Lung (tissue), 11 donors: ENCODE measurements at regions not wholly inside any gene's neighbourhood (a gene's known extent, or its start where the extent isn't known, plus 50 kb on each side); places are given as distances from the start of the nearest gene placed in this dataset.
"Not testable (repeated sequence)": the region's sequence is repeated elsewhere in the genome, so short reads cannot be mapped to it uniquely, and the experiment has no call there.

Source experiments
- ATAC-seq: fragments of 200-7000 bp; cut with Tn5 transposase; one replicate; pipeline ENCODE4 v1.9.1; 2020; ENCODE audit warnings: moderate number of reproducible peaks; ENCODE audit not compliant: insufficient read depth, low FRiP score
- DNase-seq, 3 donors: peaks; one replicate each; pipeline ENCODE4 v3.0.0-alpha.2; 2013 to 2017
- H3K27ac ChIP-seq, 2 donors: one replicate each; pipeline ENCODE4 v1.5.1; 2013; ENCODE audit warnings: mild to moderate bottlenecking in 2 of 2, moderate library complexity in 2 of 2, control low read depth in 1 of 2, inconsistent platforms in 1 of 2, low read depth in 1 of 2, low read length in 1 of 2
- H3K27me3 ChIP-seq, 3 donors: one replicate each; pipeline ENCODE4 v1.5.1; 2013; ENCODE audit warnings: low read length in 2 of 3; ENCODE audit not compliant: control insufficient read depth in 3 of 3, insufficient read depth in 3 of 3
- H3K36me3 ChIP-seq, 4 donors: one replicate each; pipeline ENCODE4 v1.5.1; 2013; ENCODE audit warnings: low read length in 4 of 4, mild to moderate bottlenecking in 1 of 4, moderate library complexity in 1 of 4; ENCODE audit not compliant: control insufficient read depth in 4 of 4, insufficient read depth in 4 of 4
- H3K4me1 ChIP-seq, 5 donors: one replicate each; pipeline ENCODE4 v1.5.1; 2013; ENCODE audit warnings: low read length in 5 of 5, mild to moderate bottlenecking in 2 of 5, moderate library complexity in 1 of 5; ENCODE audit not compliant: control insufficient read depth in 5 of 5, insufficient read depth in 5 of 5
- H3K4me3 ChIP-seq: one replicate; pipeline ENCODE4 v1.5.1; 2013; ENCODE audit warnings: mild to moderate bottlenecking, control low read depth, moderate library complexity
- H3K9ac ChIP-seq, 2 donors: one replicate each; pipeline ENCODE4 v1.5.1; 2013; ENCODE audit warnings: low read length in 2 of 2, control low read depth in 1 of 2; ENCODE audit not compliant: insufficient read depth in 1 of 2
- H3K9me3 ChIP-seq, 4 donors: one replicate each; pipeline ENCODE4 v1.5.1; 2013; ENCODE audit warnings: low read length in 3 of 4, mild to moderate bottlenecking in 1 of 4, moderate library complexity in 1 of 4; ENCODE audit not compliant: control insufficient read depth in 4 of 4, insufficient read depth in 3 of 4
- WGBS, 2 donors: extraction: QIAGEN DNeasy Blood & Tissue Kit; methylation state at CpG; one replicate each; pipeline ENCODE4 v1.1.7; 2013; 5-methylcytosine and 5-hydroxymethylcytosine counted together
- TF ChIP-seq, protein P1 (sequence below): IDR thresholded peaks from 2 replicates; pipeline ENCODE4 v1.5.1; 2012; ENCODE audit warnings: mild to moderate bottlenecking; ENCODE audit errors: control extremely low read depth, extremely low read depth
- donor health status: control.
- donor health status: control.
- donor health status: Bipolar disorder and iron deficiency.
- donor health status: healthy.
- donor health status: DM: yes; HTN: yes; CAD: no.

DNA sequence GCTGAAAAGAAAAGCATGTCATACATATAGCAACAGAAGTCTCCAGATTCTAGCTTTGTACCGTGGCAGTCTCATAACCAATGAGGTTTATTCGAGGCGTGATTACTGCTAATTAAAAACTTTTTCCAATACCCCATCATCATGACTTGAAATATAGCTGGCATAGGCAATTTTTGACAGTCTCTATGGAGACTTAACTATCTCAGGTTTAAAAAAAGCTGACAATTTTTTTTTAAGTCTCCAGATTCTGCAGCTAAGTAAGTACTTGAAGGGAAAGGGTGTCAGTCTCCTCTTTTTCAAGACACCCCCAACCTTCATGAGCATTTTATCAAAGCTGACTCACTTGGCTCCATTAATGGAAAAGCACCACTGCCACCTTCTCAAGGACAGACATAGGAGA, 126.3 kb upstream of the RXFP1 start:
- 87 to 96% methylated on average over 3 of the region's 3 CpGs for WGBS, 2 donors
- no peak for ATAC-seq
- TF ChIP-seq, protein P1, sequence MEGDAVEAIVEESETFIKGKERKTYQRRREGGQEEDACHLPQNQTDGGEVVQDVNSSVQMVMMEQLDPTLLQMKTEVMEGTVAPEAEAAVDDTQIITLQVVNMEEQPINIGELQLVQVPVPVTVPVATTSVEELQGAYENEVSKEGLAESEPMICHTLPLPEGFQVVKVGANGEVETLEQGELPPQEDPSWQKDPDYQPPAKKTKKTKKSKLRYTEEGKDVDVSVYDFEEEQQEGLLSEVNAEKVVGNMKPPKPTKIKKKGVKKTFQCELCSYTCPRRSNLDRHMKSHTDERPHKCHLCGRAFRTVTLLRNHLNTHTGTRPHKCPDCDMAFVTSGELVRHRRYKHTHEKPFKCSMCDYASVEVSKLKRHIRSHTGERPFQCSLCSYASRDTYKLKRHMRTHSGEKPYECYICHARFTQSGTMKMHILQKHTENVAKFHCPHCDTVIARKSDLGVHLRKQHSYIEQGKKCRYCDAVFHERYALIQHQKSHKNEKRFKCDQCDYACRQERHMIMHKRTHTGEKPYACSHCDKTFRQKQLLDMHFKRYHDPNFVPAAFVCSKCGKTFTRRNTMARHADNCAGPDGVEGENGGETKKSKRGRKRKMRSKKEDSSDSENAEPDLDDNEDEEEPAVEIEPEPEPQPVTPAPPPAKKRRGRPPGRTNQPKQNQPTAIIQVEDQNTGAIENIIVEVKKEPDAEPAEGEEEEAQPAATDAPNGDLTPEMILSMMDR: no peak

DNA sequence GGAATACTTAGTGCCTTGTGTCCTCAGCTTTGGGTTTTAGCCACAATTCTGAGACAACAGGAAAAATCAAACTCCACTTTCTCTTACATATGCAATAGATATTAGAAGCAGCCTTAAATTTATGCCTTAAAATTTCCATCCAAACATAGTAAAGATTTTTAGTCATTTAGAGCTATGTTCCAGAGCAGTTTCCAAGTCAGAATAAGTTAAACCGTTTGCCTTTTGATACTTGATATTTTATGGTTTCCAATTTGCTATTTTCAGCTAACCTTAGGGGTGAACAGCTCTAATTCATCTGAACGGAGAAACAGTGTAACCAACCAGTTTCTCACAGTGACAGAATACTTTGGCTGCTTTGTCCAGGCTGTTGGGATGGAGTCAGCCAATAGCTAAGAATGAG, 125.8 kb upstream of the RXFP1 start:
- WGBS, 2 donors: 80 to 81% methylated on average over 2 of the region's 2 CpGs
- no peak overlapping the region for H3K4me3 ChIP-seq
- H3K4me1 ChIP-seq: no peaks in the 10 kb centered on the region
- no peaks in the 10 kb centered on the region for H3K27me3 ChIP-seq
- ATAC-seq (no peak), DNase-seq (no peak)
- no peak overlapping the region for H3K27ac ChIP-seq
- no peaks in the 10 kb centered on the region for H3K36me3 ChIP-seq
- no peak overlapping the region for H3K9ac ChIP-seq
- TF ChIP-seq, protein P1: no peak
- no peaks in the 10 kb centered on the region for H3K9me3 ChIP-seq

More for the DNA sequence above, 126.3 kb upstream of the RXFP1 start:
- H3K4me3 ChIP-seq: no peak overlapping the region
- H3K36me3 ChIP-seq: no peaks in the 10 kb centered on the region
- no peaks in the 10 kb centered on the region for H3K9me3 ChIP-seq
- H3K4me1 ChIP-seq: no peaks in the 10 kb centered on the region
- no peak overlapping the region for H3K9ac ChIP-seq
- no peak overlapping the region for H3K27ac ChIP-seq
- H3K27me3 ChIP-seq: no peaks in the 10 kb centered on the region
- no peak for DNase-seq

DNA sequence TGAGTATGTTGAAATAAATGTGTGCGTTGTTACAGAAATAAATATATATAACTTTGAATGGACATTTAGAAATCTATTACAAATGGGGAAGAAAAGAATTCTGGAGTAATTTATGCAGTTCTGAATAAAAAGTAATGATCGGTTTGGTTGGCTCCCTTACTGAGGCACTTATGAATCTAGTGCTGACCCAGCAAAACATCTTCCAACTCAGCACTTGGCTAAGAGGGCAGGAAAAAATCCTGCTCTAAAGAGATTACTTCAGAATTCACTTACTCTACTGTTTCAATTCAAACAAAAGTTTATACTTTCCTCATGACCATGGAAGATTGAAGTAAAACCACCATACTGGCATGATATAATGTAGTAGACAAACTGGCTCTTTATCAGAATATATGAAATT, 123.9 kb upstream of the RXFP1 start:
- H3K36me3 ChIP-seq: no peaks in the 10 kb centered on the region
- TF ChIP-seq, protein P1: no peak
- no peaks in the 10 kb centered on the region for H3K4me1 ChIP-seq
- whole genome bisulfite sequencing, 2 donors: 86 to 96% methylated on average over 2 of the region's 2 CpGs
- H3K9me3 ChIP-seq: no peaks in the 10 kb centered on the region
- ATAC-seq (no peak), DNase-seq (no peak)
- H3K4me3 ChIP-seq: no peak overlapping the region
- H3K9ac ChIP-seq: no peak overlapping the region
- no peaks in the 10 kb centered on the region for H3K27me3 ChIP-seq
- no peak overlapping the region for H3K27ac ChIP-seq

DNA sequence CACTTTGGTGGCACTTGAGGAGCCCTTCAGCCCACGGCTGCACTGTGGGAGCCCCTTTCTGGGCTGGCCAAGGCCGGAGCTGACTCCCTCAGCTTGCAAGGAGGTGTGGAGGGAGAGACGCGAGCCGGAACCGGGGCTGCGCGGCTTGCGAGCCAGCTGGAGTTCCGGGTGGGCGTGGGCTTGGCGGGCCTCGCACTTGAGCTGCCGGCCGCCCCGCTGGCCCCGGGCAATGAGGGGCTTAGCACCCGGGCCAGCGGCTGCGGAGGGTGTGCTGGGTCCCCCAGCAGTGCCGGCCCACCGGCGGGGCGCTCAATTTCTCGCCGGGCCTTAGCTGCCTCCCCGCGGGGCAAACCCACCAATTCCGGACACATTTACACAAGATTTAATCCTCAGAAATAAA, 113.7 kb upstream of the RXFP1 start:
- ATAC-seq, H3K36me3 ChIP-seq, H3K4me1 ChIP-seq, H3K4me3 ChIP-seq, H3K9ac ChIP-seq, H3K27me3 ChIP-seq, H3K27ac ChIP-seq, H3K9me3 ChIP-seq, DNase-seq: not testable (repeated sequence)
- 95% methylated on average over 25 to 29 of the region's 29 CpGs for WGBS, 2 donors
